Brain microvascular endothelial cell (primary cell): ENCODE measurements at regions not wholly inside any gene's neighbourhood (a gene's known extent, or its start where the extent isn't known, plus 50 kb on each side); places are given as distances from the start of the nearest gene placed in this dataset.

Source experiments
- DNase-seq: peaks from one replicate; pipeline ENCODE4 v3.0.0-alpha.2; 2020
- H3K27ac ChIP-seq: fragments of 250-450 bp; sonication (Bioruptor Pico); 2 replicates; pipeline ENCODE4 v1.5.1; 2020; ENCODE audit warnings: mild to moderate bottlenecking, moderate library complexity
- H3K27me3 ChIP-seq: fragments of 250-450 bp; sonication (Bioruptor Pico); replicated peaks from 2 replicates; pipeline ENCODE4 v1.5.1; 2020; ENCODE audit warnings: mild to moderate bottlenecking
- H3K36me3 ChIP-seq: fragments of 250-450 bp; sonication (Bioruptor Pico); replicated peaks from 2 replicates; pipeline ENCODE4 v1.5.1; 2020; ENCODE audit warnings: mild to moderate bottlenecking
- H3K4me3 ChIP-seq: 2 replicates; pipeline ENCODE4 v1.5.1; 2011; ENCODE audit warnings: low read depth, mild to moderate bottlenecking, control low read depth, low read length, moderate library complexity
- in situ Hi-C: cut with HindIII; loops from 2 replicates; pipeline ENCODE4 v1.10.0; 2017; ENCODE audit warnings: low sequenced_read_pairs, low pct_ligation_motif_present
- TF ChIP-seq, protein P1 (sequence below): IDR thresholded peaks from 2 replicates; pipeline ENCODE4 v1.5.1; 2011; ENCODE audit warnings: low read depth, mild to moderate bottlenecking, moderate library complexity, low read length, control low read depth, inconsistent platforms; ENCODE audit errors: missing control alignments

GRCh38 chr9:23538067-23538402 lies 288.0 kb downstream of the ELAVL2 start:
- TF ChIP-seq, protein P1, sequence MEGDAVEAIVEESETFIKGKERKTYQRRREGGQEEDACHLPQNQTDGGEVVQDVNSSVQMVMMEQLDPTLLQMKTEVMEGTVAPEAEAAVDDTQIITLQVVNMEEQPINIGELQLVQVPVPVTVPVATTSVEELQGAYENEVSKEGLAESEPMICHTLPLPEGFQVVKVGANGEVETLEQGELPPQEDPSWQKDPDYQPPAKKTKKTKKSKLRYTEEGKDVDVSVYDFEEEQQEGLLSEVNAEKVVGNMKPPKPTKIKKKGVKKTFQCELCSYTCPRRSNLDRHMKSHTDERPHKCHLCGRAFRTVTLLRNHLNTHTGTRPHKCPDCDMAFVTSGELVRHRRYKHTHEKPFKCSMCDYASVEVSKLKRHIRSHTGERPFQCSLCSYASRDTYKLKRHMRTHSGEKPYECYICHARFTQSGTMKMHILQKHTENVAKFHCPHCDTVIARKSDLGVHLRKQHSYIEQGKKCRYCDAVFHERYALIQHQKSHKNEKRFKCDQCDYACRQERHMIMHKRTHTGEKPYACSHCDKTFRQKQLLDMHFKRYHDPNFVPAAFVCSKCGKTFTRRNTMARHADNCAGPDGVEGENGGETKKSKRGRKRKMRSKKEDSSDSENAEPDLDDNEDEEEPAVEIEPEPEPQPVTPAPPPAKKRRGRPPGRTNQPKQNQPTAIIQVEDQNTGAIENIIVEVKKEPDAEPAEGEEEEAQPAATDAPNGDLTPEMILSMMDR: no peak
- Histone ChIP-seq H3K27me3 (no peaks in the 10 kb centered on the region), H3K27ac (no peak overlapping the region), H3K36me3 (no peaks in the 10 kb centered on the region), H3K4me3 (peak overlapping the region; percentile 37)
- in situ Hi-C loops: no loop called here
- no peak for DNase-seq

- in situ Hi-C loops: no loop called here
- no peaks in the 10 kb centered on the region for H3K27me3 ChIP-seq
- TF ChIP-seq, protein P1: no peak
- H3K36me3 ChIP-seq: no peaks in the 10 kb centered on the region
- H3K27ac ChIP-seq: no peak overlapping the region
- no peak overlapping the region for H3K4me3 ChIP-seq
- no peak for DNase-seq
These were observed 287.5 kb downstream of the ELAVL2 start for GRCh38 chr9:23538461-23539003.

GRCh38 chr9:23539311-23539710 lies 286.7 kb downstream of the ELAVL2 start:
- in situ Hi-C loops: no loop called here
- no peak overlapping the region for H3K27ac ChIP-seq
- no peaks in the 10 kb centered on the region for H3K27me3 ChIP-seq
- DNase-seq: no peak
- no peaks in the 10 kb centered on the region for H3K36me3 ChIP-seq
- TF ChIP-seq, protein P1: no peak
- no peak overlapping the region for H3K4me3 ChIP-seq

GRCh38 chr9:23541976-23542375 lies 284.1 kb downstream of the ELAVL2 start:
- no peak overlapping the region for H3K27ac ChIP-seq
- in situ Hi-C loops: no loop called here
- no peak overlapping the region for H3K4me3 ChIP-seq
- no peaks in the 10 kb centered on the region for H3K36me3 ChIP-seq
- H3K27me3 ChIP-seq: no peaks in the 10 kb centered on the region
- DNase-seq: no peak
- TF ChIP-seq, protein P1: no peak

DNA sequence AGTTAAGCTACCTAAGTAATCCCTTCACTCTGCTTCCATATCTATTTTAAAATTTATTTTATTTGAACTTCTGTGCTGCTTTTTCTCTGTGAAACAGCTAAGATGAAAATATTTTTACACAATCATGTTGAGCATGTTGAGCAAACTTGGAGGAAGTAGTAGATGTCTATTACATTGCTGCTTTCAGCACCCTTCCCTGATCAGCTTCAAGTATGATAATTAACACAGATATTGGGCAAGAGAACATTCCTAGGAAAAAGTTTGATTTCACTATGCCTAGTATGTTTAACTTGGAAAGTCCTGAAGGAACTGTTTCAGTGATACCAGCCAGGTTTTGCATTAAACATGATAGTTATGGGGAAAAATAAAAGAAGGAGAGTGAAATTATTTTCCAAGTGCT lies 283.6 kb downstream of the ELAVL2 start:
- H3K4me3 ChIP-seq: no peak overlapping the region
- TF ChIP-seq, protein P1: no peak
- in situ Hi-C loops: no loop called here
- no peaks in the 10 kb centered on the region for H3K36me3 ChIP-seq
- no peaks in the 10 kb centered on the region for H3K27me3 ChIP-seq
- H3K27ac ChIP-seq: no peak overlapping the region
- DNase-seq: no peak

GRCh38 chr9:23542927-23543326 lies 283.1 kb downstream of the ELAVL2 start:
- H3K27me3 ChIP-seq: no peaks in the 10 kb centered on the region
- in situ Hi-C loops: no loop called here
- TF ChIP-seq, protein P1: no peak
- no peak overlapping the region for H3K4me3 ChIP-seq
- no peak for DNase-seq
- no peak overlapping the region for H3K27ac ChIP-seq
- no peaks in the 10 kb centered on the region for H3K36me3 ChIP-seq
